ENCODE measurements at regions not wholly inside any gene's neighbourhood (a gene's known extent, or its start where the extent isn't known, plus 50 kb on each side); places are given as distances from the start of the nearest gene placed in this dataset.
"Not testable (repeated sequence)": the region's sequence is repeated elsewhere in the genome, so short reads cannot be mapped to it uniquely, and the experiment has no call there.

DNA sequence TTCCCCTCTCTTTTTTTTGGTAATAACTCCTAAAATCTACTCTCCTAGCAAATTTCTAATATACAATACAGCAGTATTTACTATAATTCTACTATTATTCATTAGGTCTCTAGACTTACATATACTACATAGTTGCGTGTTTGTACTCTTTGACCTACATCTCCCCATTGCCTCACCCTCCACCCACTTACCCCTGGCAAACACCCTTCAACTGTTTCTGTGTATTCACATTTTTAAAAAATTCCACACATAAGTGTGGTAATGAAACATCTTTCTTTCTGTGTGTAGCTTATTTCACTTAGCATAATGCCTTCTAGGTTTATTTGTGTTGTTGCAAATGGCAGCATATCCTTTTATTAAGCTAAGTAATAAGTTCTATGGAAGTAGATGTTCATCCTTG is 336.0 kb downstream of the CCDC85A start:
- no peak for DNase-seq

- DNase-seq = peak; percentile 98
Measured at GRCh38 chr2:56522605-56523089, 338.9 kb downstream of the CCDC85A start.

GRCh38 chr2:56523816-56524215 is 340.0 kb downstream of the CCDC85A start:
- no peak for DNase-seq

DNA sequence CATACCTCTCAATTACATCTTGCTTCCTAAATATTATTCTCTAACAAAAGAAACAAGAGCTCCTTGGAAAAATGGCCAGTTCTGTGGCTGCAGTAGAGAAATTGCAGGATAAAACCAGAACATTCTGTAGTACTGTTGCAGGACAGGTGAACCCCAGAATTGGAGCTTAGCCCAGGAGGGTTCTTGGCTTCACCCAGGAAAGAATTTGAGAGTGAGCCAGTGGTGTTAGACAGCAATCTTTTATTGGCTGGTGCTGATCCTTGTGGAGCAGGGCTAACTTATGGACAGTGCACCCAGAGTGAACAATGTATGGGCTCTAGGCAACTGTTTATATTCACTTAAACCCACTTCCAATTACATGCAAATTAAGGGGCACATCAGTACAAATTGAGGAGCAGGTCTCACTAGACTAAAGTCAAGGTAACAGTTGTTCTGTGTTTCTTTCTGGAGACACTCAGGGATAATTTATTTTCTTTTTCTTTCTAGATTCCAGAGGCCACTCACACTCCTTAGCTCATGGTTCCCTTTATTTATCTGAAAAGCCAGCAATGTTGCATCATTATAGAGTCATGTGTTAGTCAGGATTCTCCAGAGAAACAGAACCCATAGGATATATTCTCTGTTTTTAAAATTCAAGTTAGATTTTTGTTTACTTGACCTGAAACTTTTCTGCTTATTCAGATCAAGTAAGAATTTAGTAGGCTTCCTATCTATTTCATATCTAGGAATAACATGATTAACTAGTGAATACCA is 348.1 kb downstream of the CCDC85A start:
- no peak for DNase-seq

GRCh38 chr2:56534321-56534720 is 350.5 kb downstream of the CCDC85A start:
- DNase-seq = no peak

DNA sequence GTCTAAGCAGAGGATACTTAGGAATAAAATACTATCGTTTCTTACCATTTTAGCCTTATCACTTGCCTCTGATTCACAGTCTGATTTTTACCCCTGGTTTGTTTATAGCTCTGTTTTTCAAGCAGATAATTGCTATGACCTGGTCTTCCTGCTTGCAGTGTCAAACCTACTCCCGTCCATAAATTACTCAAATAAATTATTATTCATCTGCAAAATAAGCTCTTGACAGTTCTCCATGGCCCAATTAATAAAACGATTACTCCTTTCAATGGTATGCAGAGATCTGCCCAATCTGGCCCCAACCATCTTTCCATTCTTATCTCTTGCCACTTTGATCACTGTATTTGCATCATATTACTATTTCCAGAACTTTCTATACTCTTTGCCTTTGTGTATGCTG is 354.0 kb downstream of the CCDC85A start:
- DNase-seq = no peak

GRCh38 chr2:56539618-56540017 is 355.8 kb downstream of the CCDC85A start:
- DNase-seq = no peak

GRCh38 chr2:56540467-56540866 is 356.7 kb downstream of the CCDC85A start:
- no peak for DNase-seq

GRCh38 chr2:56540916-56541315 is 357.1 kb downstream of the CCDC85A start:
- no peak for DNase-seq

DNA sequence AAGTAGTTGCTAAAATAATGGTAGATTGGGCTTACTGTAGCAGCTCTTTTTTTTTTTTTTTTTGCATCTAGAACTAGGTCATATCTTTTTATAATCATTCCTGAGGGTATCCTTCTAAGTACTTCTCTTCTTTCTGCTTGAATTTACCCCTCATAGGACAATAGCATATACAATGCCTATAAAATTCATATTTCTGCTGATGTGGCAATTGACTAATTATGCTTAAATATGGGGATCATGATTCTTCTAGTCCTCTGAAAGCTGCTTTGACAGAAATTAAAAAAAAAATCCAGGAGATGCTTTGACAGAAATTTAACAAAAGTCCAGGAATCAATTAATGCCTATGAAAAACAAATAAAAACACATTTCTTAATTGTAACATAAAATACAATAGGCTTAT is 358.4 kb downstream of the CCDC85A start:
- DNase-seq = no peak

DNA sequence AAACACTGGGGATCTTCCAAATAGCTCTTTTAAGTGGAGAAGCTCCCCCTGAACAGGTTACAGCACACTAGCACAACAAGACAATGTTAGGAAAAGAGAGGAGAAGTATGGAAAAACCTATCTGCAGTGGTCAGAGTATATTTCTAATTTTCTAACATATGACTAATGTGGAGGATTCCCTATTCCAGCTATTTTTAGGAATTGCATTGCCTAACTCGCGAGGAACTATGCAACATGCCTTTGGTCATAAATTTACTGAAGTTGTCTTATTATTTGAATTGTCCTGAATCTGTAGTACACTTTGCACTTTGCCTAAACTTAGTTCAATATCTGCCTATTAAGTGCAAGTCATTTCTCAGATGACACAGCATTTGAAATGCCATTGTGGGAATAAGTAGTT is 381.4 kb downstream of the CCDC85A start:
- DNase-seq = no peak

DNA sequence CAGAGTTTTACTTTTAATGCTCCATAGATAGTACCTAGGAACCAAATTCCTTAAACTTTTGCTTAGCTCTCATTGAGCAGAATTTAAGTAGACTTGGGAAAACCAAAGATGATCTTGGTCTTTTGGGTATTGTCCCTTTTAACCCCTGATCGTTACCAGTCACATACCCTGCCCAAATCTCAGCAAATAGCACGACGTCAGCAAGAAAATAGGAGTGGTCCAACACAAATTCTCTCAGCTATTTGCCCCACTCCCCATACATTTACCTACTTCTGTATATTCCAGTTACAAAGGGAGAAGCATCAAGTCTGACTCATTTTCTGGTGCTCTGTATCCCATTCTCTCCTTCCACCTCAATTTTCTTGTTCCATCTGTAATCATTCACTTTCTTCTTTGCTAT is 387.3 kb downstream of the CCDC85A start:
- no peak for DNase-seq

DNA sequence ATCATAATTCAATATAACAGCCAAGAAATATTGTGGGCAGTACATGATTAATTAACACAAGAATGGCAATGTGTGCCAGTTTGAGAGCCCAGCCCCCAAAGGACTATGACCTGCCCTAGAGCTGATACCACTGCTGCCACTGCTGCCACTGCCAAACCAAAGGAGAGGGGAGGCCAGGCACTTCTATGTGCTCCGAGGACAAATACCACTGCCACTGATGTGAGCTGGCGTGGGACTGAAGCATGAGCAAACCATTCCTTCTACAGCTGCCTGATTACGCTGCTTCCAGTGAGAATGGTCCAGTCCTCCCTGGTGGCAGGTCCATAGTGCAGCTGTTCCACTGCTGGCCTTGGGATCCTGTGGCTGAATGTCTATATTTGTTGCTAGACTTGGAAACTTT is 392.2 kb downstream of the CCDC85A start:
- no peak for DNase-seq

- DNase-seq = no peak
Measured at GRCh38 chr2:56580242-56580641, 396.5 kb downstream of the CCDC85A start.

DNA sequence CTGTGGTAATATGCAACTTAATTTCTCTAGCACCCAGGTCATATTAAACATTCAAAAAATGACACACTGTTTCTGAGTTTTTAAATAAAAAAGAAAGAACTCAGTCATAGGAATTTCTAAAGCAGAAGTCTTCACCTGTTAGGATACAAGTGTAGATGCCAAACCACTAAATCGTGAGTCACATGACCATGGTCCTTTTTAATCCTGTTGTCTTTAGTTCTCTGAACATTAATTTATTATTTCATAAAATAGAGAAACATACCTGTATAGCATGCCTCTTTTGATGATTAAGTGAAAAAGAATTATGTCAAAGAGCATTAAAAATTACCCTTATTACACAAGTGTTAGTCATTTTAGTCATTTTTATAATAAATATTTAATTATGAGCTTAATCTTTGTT is 398.8 kb downstream of the CCDC85A start:
- no peak for DNase-seq

GRCh38 chr2:56583796-56584315 is 400.1 kb downstream of the CCDC85A start:
- DNase-seq = no peak

GRCh38 chr2:56587456-56587855 is 403.7 kb downstream of the CCDC85A start:
- no peak for DNase-seq

DNA sequence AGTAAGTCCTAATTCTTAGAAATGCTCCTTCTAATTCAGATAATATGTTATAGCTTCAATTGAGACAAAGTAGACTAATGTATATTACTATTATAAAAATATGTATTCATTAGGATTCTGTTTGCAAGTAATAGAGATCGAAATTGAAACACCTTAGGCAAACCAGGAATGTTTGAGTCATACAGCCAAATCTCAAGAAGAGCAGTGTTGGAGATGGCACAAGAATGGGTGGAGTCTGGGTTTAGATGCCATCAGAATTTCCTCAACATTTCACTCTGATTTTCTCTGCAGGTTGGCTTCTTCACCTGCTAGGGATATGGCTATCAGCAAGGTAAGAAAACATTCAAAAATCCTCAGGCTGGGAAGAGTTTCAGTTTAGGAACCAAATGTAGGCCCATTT is 405.4 kb downstream of the CCDC85A start:
- no peak for DNase-seq

DNA sequence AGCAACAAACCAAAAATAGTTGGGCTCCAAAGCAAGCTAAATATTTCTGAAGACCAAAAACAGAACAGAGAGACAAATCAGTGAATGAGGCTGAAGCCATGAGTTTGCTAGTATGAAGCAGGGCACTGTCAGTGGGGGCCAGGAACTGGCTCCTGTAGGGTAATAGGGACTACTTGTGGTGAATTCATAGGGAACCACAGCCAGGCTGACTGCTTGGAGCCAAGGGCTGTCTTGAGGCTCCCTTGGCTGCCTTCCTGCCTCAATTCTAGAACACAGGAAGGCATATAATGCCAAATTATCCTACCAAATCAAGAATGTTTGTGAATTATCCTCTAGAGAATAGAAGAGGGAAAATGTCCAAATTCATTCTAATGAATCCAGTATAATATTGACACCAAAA is 406.0 kb downstream of the CCDC85A start:
- DNase-seq = no peak

DNA sequence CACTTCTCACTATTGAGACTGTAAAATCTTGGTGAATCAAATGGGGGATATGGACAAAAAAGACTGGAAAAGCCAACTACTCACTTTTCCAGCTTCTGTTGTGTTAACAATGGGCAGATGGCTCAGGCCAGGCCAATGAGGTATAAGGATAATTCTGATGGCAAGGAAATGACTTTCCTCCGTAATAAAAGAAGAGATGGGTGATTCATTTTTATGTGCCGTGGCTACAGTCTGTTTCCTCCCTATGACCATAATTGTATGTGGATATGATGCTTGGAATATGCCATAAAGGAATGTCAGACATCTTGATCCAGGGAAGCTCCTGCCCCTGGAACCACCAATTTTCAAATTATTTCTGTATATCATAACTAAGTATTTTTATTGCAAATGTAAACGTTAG is 406.8 kb downstream of the CCDC85A start:
- DNase-seq = no peak

- not testable (repeated sequence) for DNase-seq
Measured at GRCh38 chr2:56606086-56606485, 422.3 kb downstream of the CCDC85A start.

DNA sequence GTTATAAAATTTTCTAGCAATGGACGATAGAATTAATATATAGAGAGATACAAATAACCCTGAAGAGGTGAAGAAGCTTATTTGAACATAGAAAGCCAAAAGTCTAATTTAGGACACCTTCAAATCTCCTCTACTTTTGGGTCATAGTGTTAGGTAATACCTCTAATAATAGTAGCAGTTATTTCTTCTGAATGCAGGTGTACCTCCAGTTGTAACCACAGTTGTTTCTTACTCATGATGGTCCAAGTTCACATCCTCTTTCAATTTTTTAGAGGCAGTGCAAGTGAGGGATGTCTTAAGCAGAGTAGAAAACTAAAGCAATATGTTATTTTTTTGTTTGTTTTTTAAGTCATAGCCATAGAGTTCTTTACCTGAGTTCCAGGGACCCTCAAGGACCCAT is 429.5 kb downstream of the CCDC85A start:
- no peak for DNase-seq

GRCh38 chr2:56613920-56614319 is 430.1 kb downstream of the CCDC85A start:
- DNase-seq = no peak

DNA sequence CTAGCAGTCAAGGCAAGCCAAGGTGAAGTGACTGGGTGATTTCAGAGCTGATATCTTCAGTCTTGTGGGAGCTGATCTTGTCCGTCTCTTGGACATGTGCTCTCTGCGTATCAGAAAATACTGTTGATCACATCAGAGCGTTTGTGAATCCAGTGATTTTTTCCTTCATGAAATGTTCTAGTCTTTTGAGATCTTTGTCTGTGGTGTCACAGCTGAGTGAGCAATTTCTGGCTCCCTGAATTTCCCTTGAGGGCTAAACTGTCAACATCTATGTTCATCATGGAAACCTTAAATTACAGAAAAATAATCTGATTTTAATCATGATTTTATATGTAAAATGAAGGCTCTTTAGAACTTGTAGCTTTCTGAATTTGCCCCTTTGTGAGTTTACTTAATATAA is 432.0 kb downstream of the CCDC85A start:
- DNase-seq = no peak

GRCh38 chr2:56624181-56624580 is 440.4 kb downstream of the CCDC85A start:
- DNase-seq = no peak
